OCI-LY7 (cell line): ENCODE measurements at regions not wholly inside any gene's neighbourhood (a gene's known extent, or its start where the extent isn't known, plus 50 kb on each side); places are given as distances from the start of the nearest gene placed in this dataset.

ENCODE experiments used
- EZH2phosphoT487 ChIP-seq: fragments of 200-600 bp; sonication (generic); IDR thresholded peaks from 2 replicates; pipeline ENCODE4 v1.6.1; 2018; ENCODE audit warnings: low read depth, borderline replicate concordance, mild to moderate bottlenecking, mixed run types, antibody characterized with exemption, low read length, moderate library complexity, mixed read lengths
- TF ChIP-seq, protein P1 (sequence below): fragments of 200-600 bp; sonication (generic); conservative IDR thresholded peaks from 2 replicates; pipeline ENCODE4 v1.5.1; 2014; ENCODE audit warnings: mild to moderate bottlenecking, antibody characterized with exemption, low read length, moderate library complexity, mixed read lengths

DNA sequence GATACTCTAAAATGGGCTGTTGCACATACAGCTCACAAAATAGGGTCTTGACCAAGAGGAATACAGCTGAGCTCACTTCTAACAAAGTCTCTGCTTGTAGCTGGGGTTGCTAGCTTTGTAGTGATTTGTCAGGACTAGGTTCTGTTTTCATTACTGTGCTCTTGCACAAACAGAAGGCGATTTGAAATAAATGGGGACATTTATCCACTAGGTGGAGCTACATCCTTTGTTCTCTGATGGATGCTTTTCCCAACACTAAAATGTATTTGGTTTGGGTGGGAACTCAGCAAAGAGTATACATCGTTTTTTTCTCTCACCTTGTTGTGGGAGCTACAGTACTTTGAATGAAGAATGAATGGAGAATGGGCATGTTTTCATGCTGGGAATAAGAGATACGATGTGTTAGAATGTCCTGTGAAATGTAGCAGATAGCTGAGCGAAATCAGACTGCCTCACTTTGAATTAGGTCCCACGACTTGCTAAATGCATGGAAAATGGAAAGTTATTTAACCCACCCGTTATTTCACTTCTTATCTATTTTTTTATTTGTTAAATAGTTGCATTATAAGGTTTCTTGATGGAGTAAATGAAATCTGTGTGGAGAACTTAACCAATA is 494.7 kb upstream of the MAP3K7 start:
- TF ChIP-seq, protein P1, sequence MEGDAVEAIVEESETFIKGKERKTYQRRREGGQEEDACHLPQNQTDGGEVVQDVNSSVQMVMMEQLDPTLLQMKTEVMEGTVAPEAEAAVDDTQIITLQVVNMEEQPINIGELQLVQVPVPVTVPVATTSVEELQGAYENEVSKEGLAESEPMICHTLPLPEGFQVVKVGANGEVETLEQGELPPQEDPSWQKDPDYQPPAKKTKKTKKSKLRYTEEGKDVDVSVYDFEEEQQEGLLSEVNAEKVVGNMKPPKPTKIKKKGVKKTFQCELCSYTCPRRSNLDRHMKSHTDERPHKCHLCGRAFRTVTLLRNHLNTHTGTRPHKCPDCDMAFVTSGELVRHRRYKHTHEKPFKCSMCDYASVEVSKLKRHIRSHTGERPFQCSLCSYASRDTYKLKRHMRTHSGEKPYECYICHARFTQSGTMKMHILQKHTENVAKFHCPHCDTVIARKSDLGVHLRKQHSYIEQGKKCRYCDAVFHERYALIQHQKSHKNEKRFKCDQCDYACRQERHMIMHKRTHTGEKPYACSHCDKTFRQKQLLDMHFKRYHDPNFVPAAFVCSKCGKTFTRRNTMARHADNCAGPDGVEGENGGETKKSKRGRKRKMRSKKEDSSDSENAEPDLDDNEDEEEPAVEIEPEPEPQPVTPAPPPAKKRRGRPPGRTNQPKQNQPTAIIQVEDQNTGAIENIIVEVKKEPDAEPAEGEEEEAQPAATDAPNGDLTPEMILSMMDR = peak; percentile 88
- TF ChIP-seq EZH2phosphoT487 = no peak
